Hepatocyte (in vitro differentiated cells): ENCODE measurements at regions not wholly inside any gene's neighbourhood (a gene's known extent, or its start where the extent isn't known, plus 50 kb on each side); places are given as distances from the start of the nearest gene placed in this dataset.

ENCODE experiments used
- DNase-seq: peaks from one replicate; pipeline ENCODE4 v3.0.0-alpha.2; 2016; ENCODE audit warnings: low spot score
- H2AFZ ChIP-seq: fragments of 200-600 bp; sonication (generic); 2 replicates; pipeline ENCODE4 v1.6.0; 2016; ENCODE audit warnings: antibody characterized with exemption, mild to moderate bottlenecking
- H3K27ac ChIP-seq: fragments of 200-600 bp; sonication (generic); 2 replicates; pipeline ENCODE4 v1.5.1; 2016; ENCODE audit warnings: mild to moderate bottlenecking
- H3K27me3 ChIP-seq: fragments of 200-600 bp; sonication (generic); 2 replicates; pipeline ENCODE4 v1.6.1; 2016
- H3K36me3 ChIP-seq: fragments of 200-600 bp; sonication (generic); replicated peaks from 2 replicates; pipeline ENCODE4 v1.5.1; 2016; ENCODE audit warnings: low read depth; ENCODE audit not compliant: insufficient read depth
- H3K4me1 ChIP-seq: fragments of 200-600 bp; sonication (generic); 2 replicates; pipeline ENCODE4 v1.5.1; 2016; ENCODE audit warnings: mild to moderate bottlenecking, moderate library complexity; ENCODE audit not compliant: insufficient read depth
- H3K4me2 ChIP-seq: fragments of 200-600 bp; sonication (generic); 2 replicates; pipeline ENCODE4 v1.6.0; 2016
- H3K4me3 ChIP-seq: fragments of 200-600 bp; sonication (generic); 2 replicates; pipeline ENCODE4 v1.5.1; 2016; ENCODE audit warnings: mild to moderate bottlenecking
- H3K79me2 ChIP-seq: fragments of 200-600 bp; sonication (generic); 2 replicates; pipeline ENCODE4 v1.6.0; 2017; ENCODE audit warnings: mild to moderate bottlenecking
- H3K9me2 ChIP-seq: fragments of 200-600 bp; sonication (generic); replicated peaks from 2 replicates; pipeline ENCODE4 v1.6.0; 2017; ENCODE audit warnings: mild to moderate bottlenecking; ENCODE audit not compliant: insufficient read depth
- H3K9me3 ChIP-seq: fragments of 200-600 bp; sonication (generic); 2 replicates; pipeline ENCODE4 v1.5.1; 2016; ENCODE audit warnings: low read depth, mild to moderate bottlenecking
- H4K20me1 ChIP-seq: fragments of 200-600 bp; sonication (generic); 2 replicates; pipeline ENCODE4 v1.6.0; 2016; ENCODE audit warnings: mild to moderate bottlenecking; ENCODE audit not compliant: insufficient read depth, poor library complexity, severe bottlenecking
- EZH2 ChIP-seq: fragments of 200-600 bp; sonication (generic); IDR thresholded peaks from 2 replicates; pipeline ENCODE4 v1.6.1; 2016; ENCODE audit warnings: antibody characterized with exemption, mild to moderate bottlenecking, borderline replicate concordance
- EZH2phosphoT487 ChIP-seq: fragments of 200-600 bp; sonication (generic); IDR thresholded peaks from one replicate; pipeline ENCODE4 v1.6.1; 2018; ENCODE audit warnings: antibody characterized with exemption, mild to moderate bottlenecking, low read depth, moderate library complexity; ENCODE audit not compliant: unreplicated experiment, severe bottlenecking
- WGBS: methylation state at CpG from one replicate; pipeline ENCODE4 v1.1.6; 2016; ENCODE audit warnings: low lambda C conversion rate; ENCODE audit errors: missing lambda C conversion rate; 5-methylcytosine and 5-hydroxymethylcytosine counted together
- TF ChIP-seq, protein P1 (sequence below): fragments of 200-600 bp; sonication (generic); IDR thresholded peaks from 2 replicates; pipeline ENCODE4 v1.5.1; 2016; ENCODE audit warnings: antibody characterized with exemption, mild to moderate bottlenecking; ENCODE audit not compliant: poor library complexity

GRCh38 chr10:113225903-113226302 lies 275.9 kb downstream of the TCF7L2 start:
- Histone ChIP-seq H3K9me3 (no peaks in the 10 kb centered on the region), H3K4me2 (no peak overlapping the region), H3K9me2 (no peaks in the 10 kb centered on the region), H4K20me1 (no peaks in the 10 kb centered on the region), H3K4me1 (peaks cover 4% of the 10 kb centered on the region), H3K36me3 (no peaks in the 10 kb centered on the region), H3K79me2 (no peaks in the 10 kb centered on the region), H2AFZ (no peak overlapping the region), H3K4me3 (no peak overlapping the region), H3K27ac (no peak overlapping the region), H3K27me3 (no peaks in the 10 kb centered on the region)
- TF ChIP-seq EZH2 (no peak), EZH2phosphoT487 (no peak)
- TF ChIP-seq, protein P1, sequence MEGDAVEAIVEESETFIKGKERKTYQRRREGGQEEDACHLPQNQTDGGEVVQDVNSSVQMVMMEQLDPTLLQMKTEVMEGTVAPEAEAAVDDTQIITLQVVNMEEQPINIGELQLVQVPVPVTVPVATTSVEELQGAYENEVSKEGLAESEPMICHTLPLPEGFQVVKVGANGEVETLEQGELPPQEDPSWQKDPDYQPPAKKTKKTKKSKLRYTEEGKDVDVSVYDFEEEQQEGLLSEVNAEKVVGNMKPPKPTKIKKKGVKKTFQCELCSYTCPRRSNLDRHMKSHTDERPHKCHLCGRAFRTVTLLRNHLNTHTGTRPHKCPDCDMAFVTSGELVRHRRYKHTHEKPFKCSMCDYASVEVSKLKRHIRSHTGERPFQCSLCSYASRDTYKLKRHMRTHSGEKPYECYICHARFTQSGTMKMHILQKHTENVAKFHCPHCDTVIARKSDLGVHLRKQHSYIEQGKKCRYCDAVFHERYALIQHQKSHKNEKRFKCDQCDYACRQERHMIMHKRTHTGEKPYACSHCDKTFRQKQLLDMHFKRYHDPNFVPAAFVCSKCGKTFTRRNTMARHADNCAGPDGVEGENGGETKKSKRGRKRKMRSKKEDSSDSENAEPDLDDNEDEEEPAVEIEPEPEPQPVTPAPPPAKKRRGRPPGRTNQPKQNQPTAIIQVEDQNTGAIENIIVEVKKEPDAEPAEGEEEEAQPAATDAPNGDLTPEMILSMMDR = no peak
- 92% methylated on average over 11 of the region's 11 CpGs for WGBS
- no peak for DNase-seq

GRCh38 chr10:113226399-113226798 lies 276.4 kb downstream of the TCF7L2 start:
- no peaks in the 10 kb centered on the region for H3K9me2 ChIP-seq
- no peak overlapping the region for H3K27ac ChIP-seq
- no peaks in the 10 kb centered on the region for H3K27me3 ChIP-seq
- TF ChIP-seq EZH2 (no peak), EZH2phosphoT487 (no peak)
- TF ChIP-seq, protein P1 = no peak
- H3K4me2 ChIP-seq = no peak overlapping the region
- H3K36me3 ChIP-seq = no peaks in the 10 kb centered on the region
- H3K4me3 ChIP-seq = no peak overlapping the region
- H3K79me2 ChIP-seq = no peaks in the 10 kb centered on the region
- no peaks in the 10 kb centered on the region for H4K20me1 ChIP-seq
- 93% methylated on average over 8 of the region's 8 CpGs for WGBS
- H2AFZ ChIP-seq = no peak overlapping the region
- DNase-seq = no peak
- H3K4me1 ChIP-seq = peaks cover 4% of the 10 kb centered on the region
- H3K9me3 ChIP-seq = no peaks in the 10 kb centered on the region

- H3K9me3 ChIP-seq = no peaks in the 10 kb centered on the region
- no peak overlapping the region for H3K4me2 ChIP-seq
- H2AFZ ChIP-seq = no peak overlapping the region
- 89% methylated on average over 8 of the region's 8 CpGs for WGBS
- no peaks in the 10 kb centered on the region for H3K27me3 ChIP-seq
- H3K36me3 ChIP-seq = no peaks in the 10 kb centered on the region
- H3K4me3 ChIP-seq = no peak overlapping the region
- no peak for TF ChIP-seq EZH2phosphoT487
- TF ChIP-seq EZH2 = no peak
- TF ChIP-seq, protein P1 = no peak
- no peaks in the 10 kb centered on the region for H3K9me2 ChIP-seq
- no peaks in the 10 kb centered on the region for H4K20me1 ChIP-seq
- H3K79me2 ChIP-seq = no peaks in the 10 kb centered on the region
- no peak for DNase-seq
- no peak overlapping the region for H3K27ac ChIP-seq
- H3K4me1 ChIP-seq = peaks cover 4% of the 10 kb centered on the region
Observed at GRCh38 chr10:113226831-113227445, 276.9 kb downstream of the TCF7L2 start.
